HUDEP-2 (cell line): ENCODE measurements at regions not wholly inside any gene's neighbourhood (a gene's known extent, or its start where the extent isn't known, plus 50 kb on each side); places are given as distances from the start of the nearest gene placed in this dataset.
"Not testable (repeated sequence)": the region's sequence is repeated elsewhere in the genome, so short reads cannot be mapped to it uniquely, and the experiment has no call there.

ENCODE experiments used
- DNase-seq, 76 experiments: peaks; one replicate each; lab custom pipeline; 2025; ENCODE audit not compliant: unreplicated experiment in 76 of 76; lab: John Stamatoyannopoulos, UW

GRCh38 chr5:145585443-145586148 is 249.5 kb downstream of the PRELID2 start:
- no peak for DNase-seq

GRCh38 chr5:145579301-145579700 is 255.8 kb downstream of the PRELID2 start:
- DNase-seq, result no peak

GRCh38 chr5:145574889-145575573 is 260.1 kb downstream of the PRELID2 start:
- DNase-seq, result no peak

GRCh38 chr5:145568581-145568980 is 266.6 kb downstream of the PRELID2 start:
- no peak for DNase-seq

- no peak for DNase-seq
Observed at GRCh38 chr5:145562931-145563330, 272.2 kb downstream of the PRELID2 start.

- DNase-seq, result no peak
Observed at GRCh38 chr5:145558288-145558687, 276.9 kb downstream of the PRELID2 start.

- no peak for DNase-seq
Observed at GRCh38 chr5:145557345-145557744, 277.8 kb downstream of the PRELID2 start.

GRCh38 chr5:145554399-145554798 is 280.7 kb downstream of the PRELID2 start:
- DNase-seq, result no peak

GRCh38 chr5:145553177-145553576 is 282.0 kb downstream of the PRELID2 start:
- DNase-seq, result no peak

- DNase-seq, result no peak
Observed at GRCh38 chr5:145551714-145552113, 283.4 kb downstream of the PRELID2 start.

- DNase-seq, result no peak
Observed at GRCh38 chr5:145548097-145548496, 287.0 kb downstream of the PRELID2 start.

GRCh38 chr5:145544401-145544800 is 290.7 kb downstream of the PRELID2 start:
- peak in 1 of 76 experiments; percentile 10 for DNase-seq

- DNase-seq, result no peak
Observed at GRCh38 chr5:145543968-145544367, 291.2 kb downstream of the PRELID2 start.

GRCh38 chr5:145540375-145540774 is 294.8 kb downstream of the PRELID2 start:
- DNase-seq, result no peak

- no peak for DNase-seq
Observed at GRCh38 chr5:145539201-145539600, 295.9 kb downstream of the PRELID2 start.

- no peak for DNase-seq
Observed at GRCh38 chr5:145536133-145536532, 299.0 kb downstream of the PRELID2 start.

GRCh38 chr5:145531038-145531734 is 304.0 kb downstream of the PRELID2 start:
- DNase-seq, result no peak

GRCh38 chr5:145521523-145521922 is 313.6 kb downstream of the PRELID2 start:
- no peak for DNase-seq

GRCh38 chr5:145521066-145521465 is 314.1 kb downstream of the PRELID2 start:
- no peak for DNase-seq

GRCh38 chr5:145520335-145520734 is 314.8 kb downstream of the PRELID2 start:
- no peak for DNase-seq

GRCh38 chr5:145517588-145517987 is 317.6 kb downstream of the PRELID2 start:
- DNase-seq, result not testable (repeated sequence)

GRCh38 chr5:145511351-145511750 is 323.8 kb downstream of the PRELID2 start:
- no peak for DNase-seq
